B cell (primary cell): ENCODE measurements at regions not wholly inside any gene's neighbourhood (a gene's known extent, or its start where the extent isn't known, plus 50 kb on each side); places are given as distances from the start of the nearest gene placed in this dataset.
"Not testable (repeated sequence)": the region's sequence is repeated elsewhere in the genome, so short reads cannot be mapped to it uniquely, and the experiment has no call there.

ENCODE experiments used
- ATAC-seq: fragments of 200-7000 bp; cut with Tn5 transposase; one replicate; pipeline ENCODE4 v1.10.0; 2021; ENCODE audit warnings: low read depth, mild to moderate bottlenecking, moderate number of reproducible peaks, moderate library complexity
- CTCF ChIA-PET: fragments of 350-600 bp; sonication (Branson Sonifier 250); formaldehyde crosslinking; loops from one replicate; lab custom pipeline; 2021; ENCODE audit warnings: antibody characterized with exemption, inconsistent platforms; lab: Charles Lee
- POLR2A ChIA-PET: fragments of 350-600 bp; sonication (Branson Sonifier 250); formaldehyde crosslinking; loops from one replicate; lab custom pipeline; 2021; ENCODE audit warnings: antibody characterized with exemption; lab: Charles Lee
- DNase-seq: peaks from one replicate; pipeline ENCODE4 v3.0.0; 2013
- H2AFZ ChIP-seq: 2 replicates; pipeline ENCODE4 v1.6.1; 2012; ENCODE audit warnings: mild to moderate bottlenecking, low read depth, low read length; ENCODE audit not compliant: insufficient read depth, poor library complexity, severe bottlenecking
- H3K27ac ChIP-seq, 2 donors: 1 replicate in 1 of 2; 2 replicates in 1 of 2; pipeline ENCODE4 v1.5.1; 2012 to 2013; ENCODE audit warnings: low read length in 2 of 2, mild to moderate bottlenecking in 2 of 2, moderate library complexity in 1 of 2
- H3K27me3 ChIP-seq, 4 experiments: fragments of 200-600 bp in 1 of 4; sonication (generic) in 1 of 4; replicated peaks in 1 of 4; 1 replicate in 2 of 4; 2 replicates in 2 of 4; pipeline versions ENCODE4 v1.6.1 to v1.7.0; 2013 to 2016; ENCODE audit warnings: low read length in 3 of 4, mild to moderate bottlenecking in 2 of 4, mixed read lengths in 1 of 4, moderate library complexity in 1 of 4; ENCODE audit not compliant: insufficient read depth in 4 of 4, control insufficient read depth in 3 of 4; ENCODE audit errors: control extremely low read depth in 1 of 4
- H3K36me3 ChIP-seq, 2 experiments: replicated peaks in 1 of 2; 1 replicate in 1 of 2; 2 replicates in 1 of 2; pipeline versions ENCODE4 v1.6.1 to v1.7.1; 2013; ENCODE audit warnings: low read length in 1 of 2; ENCODE audit not compliant: insufficient read depth in 2 of 2, control insufficient read depth in 1 of 2; ENCODE audit errors: control extremely low read depth in 1 of 2, extremely low read depth in 1 of 2
- H3K4me1 ChIP-seq, 2 donors: fragments of 200-600 bp in 1 of 2; sonication (generic) in 1 of 2; 1 replicate in 1 of 2; 2 replicates in 1 of 2; pipeline versions ENCODE4 v1.5.1 to v1.6.1; 2013 to 2017; ENCODE audit warnings: low read length in 2 of 2; ENCODE audit not compliant: control insufficient read depth in 2 of 2, insufficient read depth in 2 of 2
- H3K4me2 ChIP-seq: replicated peaks from 2 replicates; pipeline ENCODE3; 2012; ENCODE audit warnings: mild to moderate bottlenecking, low read depth, low read length; ENCODE audit not compliant: poor library complexity, severe bottlenecking
- H3K4me3 ChIP-seq, 5 experiments: fragments of 200-600 bp in 1 of 5; sonication (generic) in 1 of 5; 1 replicate in 3 of 5; 2 replicates in 2 of 5; pipeline versions ENCODE4 v1.5.1 to v1.7.0; 2011 to 2016; ENCODE audit warnings: low read length in 4 of 5, mild to moderate bottlenecking in 4 of 5, low read depth in 2 of 5, control low read depth in 1 of 5, moderate library complexity in 1 of 5; ENCODE audit not compliant: insufficient read depth in 1 of 5; ENCODE audit errors: control extremely low read depth in 1 of 5, extremely low read depth in 1 of 5
- H3K79me2 ChIP-seq: fragments of 200-600 bp; sonication (generic); one replicate; pipeline ENCODE4 v1.6.0; 2016; ENCODE audit warnings: low read length; ENCODE audit not compliant: control insufficient read depth, insufficient read depth
- H3K9ac ChIP-seq: fragments of 200-600 bp; sonication (generic); 2 replicates; pipeline ENCODE4 v1.6.1; 2017; ENCODE audit warnings: mild to moderate bottlenecking, low read length, moderate library complexity
- H3K9me3 ChIP-seq, 3 donors: one replicate each; pipeline versions ENCODE4 v1.6.1 to v1.7.1; 2013; ENCODE audit warnings: low read length in 2 of 3; ENCODE audit not compliant: control insufficient read depth in 2 of 3, insufficient read depth in 1 of 3; ENCODE audit errors: control extremely low read depth in 1 of 3
- H4K20me1 ChIP-seq: 2 replicates; pipeline ENCODE4 v1.6.0; 2012; ENCODE audit warnings: mild to moderate bottlenecking, low read length; ENCODE audit not compliant: insufficient read depth, control insufficient read depth, poor library complexity, severe bottlenecking
- H3K27ac Mint-ChIP-seq: one replicate; pipeline ENCODE4 v1.8.0; 2021; ENCODE audit warnings: mixed read lengths
- H3K27me3 Mint-ChIP-seq: one replicate; pipeline ENCODE4 v1.8.0; 2021; ENCODE audit warnings: mixed read lengths
- H3K4me1 Mint-ChIP-seq: one replicate; pipeline ENCODE4 v1.8.0; 2021; ENCODE audit warnings: mixed read lengths
- H3K4me3 Mint-ChIP-seq: one replicate; pipeline ENCODE4 v1.8.0; 2021; ENCODE audit warnings: mixed read lengths
- H3K9me3 Mint-ChIP-seq: one replicate; pipeline ENCODE4 v1.8.0; 2022; ENCODE audit warnings: mixed read lengths; ENCODE audit not compliant: insufficient read depth
- EZH2 ChIP-seq: IDR thresholded peaks from 2 replicates; pipeline ENCODE4 v1.6.1; 2012; ENCODE audit warnings: borderline replicate concordance, low read depth, mild to moderate bottlenecking, moderate library complexity, low read length; ENCODE audit not compliant: insufficient read depth, poor library complexity, severe bottlenecking
- WGBS: methylation state at CpG from one replicate; pipeline ENCODE4 v1.1.5; 2013; ENCODE audit warnings: missing lambda C conversion rate; ENCODE audit not compliant: insufficient coverage; 5-methylcytosine and 5-hydroxymethylcytosine counted together
- intact Hi-C: fragments of 100-400 bp; cut with micrococcal nuclease; formaldehyde crosslinking; loops from one replicate; pipeline ENCODE4 v1.10.0; 2022
- TF ChIP-seq, protein P1 (sequence below): fragments of 200-600 bp; IDR thresholded peaks from one replicate; pipeline ENCODE4 v1.8.0; 2022; ENCODE audit warnings: antibody characterized with exemption, mild to moderate bottlenecking

DNA sequence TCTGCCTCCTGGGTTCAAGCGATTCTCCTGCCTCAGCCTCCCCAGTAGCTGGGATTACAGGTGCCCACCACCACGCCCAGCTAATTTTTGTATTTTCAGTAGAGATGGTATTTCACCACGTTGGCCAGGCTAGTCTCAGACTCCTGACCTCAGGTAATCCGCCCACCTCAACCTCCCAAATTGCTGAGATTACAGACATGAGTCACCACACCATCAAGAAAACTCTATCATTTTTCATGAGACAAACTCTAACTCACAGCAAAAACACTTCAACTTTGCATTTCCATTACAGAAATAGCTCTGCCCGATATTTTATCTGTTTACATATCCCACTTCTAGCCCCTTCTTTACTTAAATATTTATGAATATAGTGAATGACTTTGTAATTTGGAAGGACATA is 561.1 kb downstream of the TMX3 start:
- CTCF ChIA-PET = interaction anchor here (0.6 kb wide), 1 partner anchor 237 kb away, joined by 4 read pairs; no protein-coding TSS in a partner anchor
- H3K4me3 Mint-ChIP-seq, H3K27me3 ChIP-seq, H3K4me3 ChIP-seq, H3K27me3 Mint-ChIP-seq, ATAC-seq, H3K4me1 Mint-ChIP-seq, DNase-seq, H3K27ac Mint-ChIP-seq, H3K4me2 ChIP-seq, H2AFZ ChIP-seq, POLR2A ChIA-PET, H4K20me1 ChIP-seq, H3K9me3 ChIP-seq, H3K79me2 ChIP-seq, H3K36me3 ChIP-seq, H3K4me1 ChIP-seq, H3K27ac ChIP-seq, H3K9me3 Mint-ChIP-seq, H3K9ac ChIP-seq, intact Hi-C loops: not testable (repeated sequence)
- 93% methylated on average over 1 of the region's 5 CpGs for WGBS

DNA sequence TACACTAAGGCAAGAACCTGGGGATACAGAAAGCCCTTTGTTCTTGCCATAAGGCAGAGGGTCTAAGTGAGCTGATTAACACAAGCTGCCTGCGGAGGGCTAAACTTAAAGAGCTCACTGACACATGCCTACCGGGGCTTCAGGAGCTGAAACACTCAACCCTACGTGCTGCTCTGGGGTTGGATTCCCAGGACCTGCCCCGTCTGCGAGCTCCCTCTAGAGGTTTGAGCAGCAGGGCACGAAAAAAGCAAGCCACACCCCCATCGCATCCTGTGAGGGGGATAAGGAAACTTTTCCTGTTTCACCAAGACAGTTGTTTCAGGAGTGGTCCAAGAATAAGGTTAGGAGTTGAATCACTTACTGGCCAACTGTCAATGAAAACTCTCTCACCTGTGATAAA is 562.1 kb downstream of the TMX3 start:
- TF ChIP-seq EZH2 = no peak
- TF ChIP-seq, protein P1, sequence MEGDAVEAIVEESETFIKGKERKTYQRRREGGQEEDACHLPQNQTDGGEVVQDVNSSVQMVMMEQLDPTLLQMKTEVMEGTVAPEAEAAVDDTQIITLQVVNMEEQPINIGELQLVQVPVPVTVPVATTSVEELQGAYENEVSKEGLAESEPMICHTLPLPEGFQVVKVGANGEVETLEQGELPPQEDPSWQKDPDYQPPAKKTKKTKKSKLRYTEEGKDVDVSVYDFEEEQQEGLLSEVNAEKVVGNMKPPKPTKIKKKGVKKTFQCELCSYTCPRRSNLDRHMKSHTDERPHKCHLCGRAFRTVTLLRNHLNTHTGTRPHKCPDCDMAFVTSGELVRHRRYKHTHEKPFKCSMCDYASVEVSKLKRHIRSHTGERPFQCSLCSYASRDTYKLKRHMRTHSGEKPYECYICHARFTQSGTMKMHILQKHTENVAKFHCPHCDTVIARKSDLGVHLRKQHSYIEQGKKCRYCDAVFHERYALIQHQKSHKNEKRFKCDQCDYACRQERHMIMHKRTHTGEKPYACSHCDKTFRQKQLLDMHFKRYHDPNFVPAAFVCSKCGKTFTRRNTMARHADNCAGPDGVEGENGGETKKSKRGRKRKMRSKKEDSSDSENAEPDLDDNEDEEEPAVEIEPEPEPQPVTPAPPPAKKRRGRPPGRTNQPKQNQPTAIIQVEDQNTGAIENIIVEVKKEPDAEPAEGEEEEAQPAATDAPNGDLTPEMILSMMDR = no peak

More for the DNA sequence above, 562.1 kb downstream of the TMX3 start:
- H3K9me3 Mint-ChIP-seq = peaks cover 6% of the 10 kb centered on the region
- H3K4me1 Mint-ChIP-seq = no peaks in the 10 kb centered on the region
- no peaks in the 10 kb centered on the region for H3K27me3 Mint-ChIP-seq
- intact Hi-C loops = no loop called here
- Histone ChIP-seq H3K9me3 (peaks cover 0 to 3% (median 0%) of the 10 kb centered on the region in 3 donors), H3K27ac (no peak overlapping the region), H3K79me2 (no peaks in the 10 kb centered on the region), H4K20me1 (no peaks in the 10 kb centered on the region), H3K4me3 (no peak overlapping the region), H3K4me2 (no peak overlapping the region), H3K4me1 (no peaks in the 10 kb centered on the region), H3K36me3 (no peaks in the 10 kb centered on the region), H3K27me3 (no peaks in the 10 kb centered on the region), H2AFZ (no peak overlapping the region), H3K9ac (no peak overlapping the region)
- ChIA-PET POLR2A (no interaction called here), CTCF (no interaction called here)
- WGBS = 66% methylated on average over 6 of the region's 7 CpGs
- DNase-seq (no peak), ATAC-seq (no peak)
- no peak overlapping the region for H3K27ac Mint-ChIP-seq
- H3K4me3 Mint-ChIP-seq = no peak overlapping the region
